PC-9 (cell line): ENCODE measurements at regions not wholly inside any gene's neighbourhood (a gene's known extent, or its start where the extent isn't known, plus 50 kb on each side); places are given as distances from the start of the nearest gene placed in this dataset.

Source experiments
- EZH2 ChIP-seq: fragments of 200-600 bp; sonication (generic); IDR thresholded peaks from 2 replicates; pipeline ENCODE4 v1.8.0; 2017; ENCODE audit warnings: antibody characterized with exemption, low read depth
- TF ChIP-seq, protein P1 (sequence below): fragments of 200-600 bp; sonication (generic); conservative IDR thresholded peaks from 2 replicates; pipeline ENCODE4 v1.6.1; 2017; ENCODE audit warnings: mixed run types, antibody characterized with exemption, mild to moderate bottlenecking, moderate library complexity

DNA sequence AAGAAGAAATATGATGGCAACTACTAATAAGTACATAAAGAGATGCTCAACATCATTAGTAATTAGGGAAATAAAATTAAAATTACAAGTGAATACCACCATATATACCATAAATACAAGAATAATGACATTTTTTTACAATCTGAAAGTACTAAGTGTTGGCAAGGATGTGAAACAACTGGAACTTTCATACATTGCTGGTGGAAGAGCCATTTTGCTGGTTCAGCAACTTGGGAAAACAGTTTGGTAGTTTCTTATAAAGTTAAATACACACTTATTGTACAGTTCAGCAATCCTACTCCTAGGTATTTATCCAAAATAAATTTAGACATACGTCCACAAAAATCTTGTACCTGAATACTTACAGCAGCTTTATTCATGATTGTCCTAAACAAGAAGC lies 192.9 kb downstream of the CARTPT start:
- TF ChIP-seq, protein P1, sequence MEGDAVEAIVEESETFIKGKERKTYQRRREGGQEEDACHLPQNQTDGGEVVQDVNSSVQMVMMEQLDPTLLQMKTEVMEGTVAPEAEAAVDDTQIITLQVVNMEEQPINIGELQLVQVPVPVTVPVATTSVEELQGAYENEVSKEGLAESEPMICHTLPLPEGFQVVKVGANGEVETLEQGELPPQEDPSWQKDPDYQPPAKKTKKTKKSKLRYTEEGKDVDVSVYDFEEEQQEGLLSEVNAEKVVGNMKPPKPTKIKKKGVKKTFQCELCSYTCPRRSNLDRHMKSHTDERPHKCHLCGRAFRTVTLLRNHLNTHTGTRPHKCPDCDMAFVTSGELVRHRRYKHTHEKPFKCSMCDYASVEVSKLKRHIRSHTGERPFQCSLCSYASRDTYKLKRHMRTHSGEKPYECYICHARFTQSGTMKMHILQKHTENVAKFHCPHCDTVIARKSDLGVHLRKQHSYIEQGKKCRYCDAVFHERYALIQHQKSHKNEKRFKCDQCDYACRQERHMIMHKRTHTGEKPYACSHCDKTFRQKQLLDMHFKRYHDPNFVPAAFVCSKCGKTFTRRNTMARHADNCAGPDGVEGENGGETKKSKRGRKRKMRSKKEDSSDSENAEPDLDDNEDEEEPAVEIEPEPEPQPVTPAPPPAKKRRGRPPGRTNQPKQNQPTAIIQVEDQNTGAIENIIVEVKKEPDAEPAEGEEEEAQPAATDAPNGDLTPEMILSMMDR: no peak
- no peak for TF ChIP-seq EZH2
